ENCODE measurements at regions not wholly inside any gene's neighbourhood (a gene's known extent, or its start where the extent isn't known, plus 50 kb on each side); places are given as distances from the start of the nearest gene placed in this dataset.

- DNase-seq: no peak
Measured at GRCh38 chr5:2329741-2330140, 421.7 kb downstream of the IRX2 start.

- DNase-seq: no peak
Measured at GRCh38 chr5:2326601-2327000, 424.9 kb downstream of the IRX2 start.

GRCh38 chr5:2324788-2325187, 426.7 kb downstream of the IRX2 start:
- no peak for DNase-seq

GRCh38 chr5:2320611-2321010, 430.9 kb downstream of the IRX2 start:
- DNase-seq: no peak

- DNase-seq: no peak
Measured at GRCh38 chr5:2317540-2317939, 433.9 kb downstream of the IRX2 start.

DNA sequence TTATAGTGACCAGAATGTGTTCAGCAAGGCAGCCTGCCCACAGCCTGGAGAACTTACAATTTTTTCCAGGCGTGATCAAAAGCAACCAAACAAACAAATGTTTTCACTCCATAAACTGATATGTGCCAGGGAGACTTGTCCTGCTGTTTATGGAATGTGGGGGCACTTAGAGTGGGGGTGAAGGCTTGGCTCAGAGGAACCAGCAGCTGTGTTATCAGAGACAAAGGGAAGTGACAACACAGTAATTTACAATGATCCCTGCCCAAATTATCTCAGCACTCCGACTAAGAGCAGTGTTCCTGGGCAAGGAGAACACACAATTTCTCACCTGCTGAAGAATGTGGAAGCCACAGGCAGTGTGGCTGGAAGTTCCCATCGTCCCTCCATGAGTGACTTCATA, 429.1 kb upstream of the IRX4 start:
- DNase-seq: no peak

DNA sequence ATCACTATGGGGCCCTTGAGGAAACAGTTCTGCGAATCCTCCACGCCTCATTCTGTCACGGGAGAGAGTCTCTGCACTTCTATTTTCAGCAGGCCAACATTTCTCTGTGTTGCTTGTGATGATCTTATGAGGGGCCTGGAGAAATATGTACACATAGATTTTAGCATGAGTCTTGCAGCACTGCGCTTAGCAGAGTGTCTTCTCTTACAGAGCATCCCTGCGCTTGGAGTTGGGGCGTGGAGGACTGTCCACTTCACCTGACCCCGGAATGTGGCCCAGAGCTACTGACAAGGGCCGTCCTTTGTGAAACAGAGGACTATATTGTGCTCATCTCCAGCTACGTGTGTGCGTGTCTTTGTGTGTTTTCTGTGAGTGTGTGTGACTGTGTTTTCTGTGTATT, 428.2 kb upstream of the IRX4 start:
- no peak for DNase-seq

GRCh38 chr5:2307631-2308030, 424.9 kb upstream of the IRX4 start:
- no peak for DNase-seq

GRCh38 chr5:2306711-2307110, 424.0 kb upstream of the IRX4 start:
- no peak for DNase-seq

GRCh38 chr5:2303431-2304100, 420.8 kb upstream of the IRX4 start:
- DNase-seq: no peak

DNA sequence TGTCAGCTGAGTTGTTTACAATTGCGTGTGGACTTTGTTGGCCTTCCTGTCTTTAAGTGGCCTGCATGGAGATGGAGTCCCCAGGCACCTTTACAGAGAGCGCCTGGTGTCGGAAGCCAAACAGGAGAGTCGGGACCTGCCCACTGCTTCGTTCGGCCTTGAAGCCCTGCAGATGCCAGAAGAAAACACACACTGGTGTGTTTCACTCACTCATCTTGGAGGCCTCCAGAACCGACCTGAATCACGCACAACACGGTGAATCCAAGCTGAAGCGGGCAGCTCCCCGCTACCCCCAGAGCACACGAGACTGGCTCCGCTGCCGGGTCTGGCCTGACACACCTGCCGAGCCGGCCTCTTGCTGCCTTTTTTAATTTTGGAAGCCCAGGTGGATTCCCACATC, 419.4 kb upstream of the IRX4 start:
- no peak for DNase-seq

DNA sequence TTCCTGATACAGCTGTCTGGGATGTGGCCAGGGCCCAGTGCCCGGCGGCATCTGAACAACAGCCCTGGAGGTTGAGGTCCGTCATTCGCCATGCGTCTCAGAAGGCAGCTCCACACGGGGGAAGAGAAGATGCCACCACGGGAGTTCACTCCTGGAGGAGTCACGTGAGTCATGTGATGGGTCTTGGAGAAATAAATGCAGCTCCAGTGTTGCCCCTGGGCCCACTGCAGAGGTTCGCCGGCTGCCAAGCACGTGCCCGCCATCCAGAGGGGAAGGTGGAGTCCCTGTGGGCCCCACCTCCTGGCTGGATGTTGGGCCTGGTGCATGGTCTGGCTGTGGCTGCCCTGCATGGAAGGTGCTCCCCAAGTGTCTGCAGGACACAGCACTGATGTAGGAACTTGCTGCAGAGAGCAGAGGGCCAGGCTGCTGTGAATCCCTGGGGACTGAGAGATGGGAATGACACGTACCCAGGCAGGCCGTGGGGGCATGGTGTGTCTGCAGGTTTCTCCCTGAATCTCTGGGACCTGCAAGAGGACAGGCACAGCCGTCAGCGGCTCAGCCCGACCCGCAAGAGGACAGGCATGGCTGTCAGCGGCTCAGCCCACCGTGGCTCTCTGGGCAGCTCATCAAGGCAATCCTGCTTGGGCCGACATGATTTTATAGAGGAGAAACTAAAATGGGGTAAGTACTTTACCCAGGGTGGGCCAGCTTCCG, 418.3 kb upstream of the IRX4 start:
- no peak for DNase-seq

GRCh38 chr5:2300421-2300820, 417.7 kb upstream of the IRX4 start:
- DNase-seq: no peak

- DNase-seq: no peak
Measured at GRCh38 chr5:2299388-2300220, 416.9 kb upstream of the IRX4 start.

GRCh38 chr5:2298781-2299180, 416.1 kb upstream of the IRX4 start:
- no peak for DNase-seq

DNA sequence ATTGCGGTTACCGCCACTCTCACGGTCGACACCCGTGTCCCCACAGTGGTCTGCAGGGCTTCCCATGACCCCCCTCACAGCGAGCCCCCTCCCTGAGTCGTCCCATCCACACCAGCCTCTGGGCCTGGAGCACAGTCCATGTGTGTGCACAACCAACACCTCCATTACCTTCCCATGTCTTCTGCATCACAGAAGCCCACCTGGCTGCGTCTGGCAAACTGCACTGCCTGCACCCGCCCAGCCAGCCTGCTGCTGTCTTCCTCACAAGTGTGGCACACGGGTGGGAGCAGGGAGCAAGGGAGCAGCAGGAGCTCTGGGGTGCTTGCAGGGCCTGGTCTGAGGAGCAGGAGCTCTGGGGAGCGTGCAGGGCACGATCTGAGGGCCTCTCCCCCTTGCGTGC, 415.3 kb upstream of the IRX4 start:
- DNase-seq: no peak

DNA sequence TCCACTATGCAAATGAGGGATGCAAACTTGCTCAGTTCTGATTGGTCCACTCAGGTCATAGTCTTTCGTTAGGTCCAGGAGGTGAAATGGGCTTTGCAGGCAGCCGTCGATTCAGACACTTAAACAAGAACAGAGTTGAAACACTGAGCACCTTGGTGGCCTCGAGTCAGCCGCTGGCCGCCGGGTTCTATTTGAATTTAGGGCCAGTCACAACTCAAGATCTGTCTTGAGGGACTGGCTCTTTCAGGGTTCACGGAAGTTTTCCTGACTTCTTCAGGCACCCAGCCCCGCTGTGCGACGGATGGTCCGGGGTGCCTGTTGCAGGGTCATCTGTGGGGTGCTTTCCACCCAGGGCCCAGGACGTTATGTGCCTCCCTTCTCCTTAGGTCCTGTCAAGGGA, 412.8 kb upstream of the IRX4 start:
- DNase-seq: no peak

- DNase-seq: no peak
Measured at GRCh38 chr5:2293906-2294305, 411.2 kb upstream of the IRX4 start.

DNA sequence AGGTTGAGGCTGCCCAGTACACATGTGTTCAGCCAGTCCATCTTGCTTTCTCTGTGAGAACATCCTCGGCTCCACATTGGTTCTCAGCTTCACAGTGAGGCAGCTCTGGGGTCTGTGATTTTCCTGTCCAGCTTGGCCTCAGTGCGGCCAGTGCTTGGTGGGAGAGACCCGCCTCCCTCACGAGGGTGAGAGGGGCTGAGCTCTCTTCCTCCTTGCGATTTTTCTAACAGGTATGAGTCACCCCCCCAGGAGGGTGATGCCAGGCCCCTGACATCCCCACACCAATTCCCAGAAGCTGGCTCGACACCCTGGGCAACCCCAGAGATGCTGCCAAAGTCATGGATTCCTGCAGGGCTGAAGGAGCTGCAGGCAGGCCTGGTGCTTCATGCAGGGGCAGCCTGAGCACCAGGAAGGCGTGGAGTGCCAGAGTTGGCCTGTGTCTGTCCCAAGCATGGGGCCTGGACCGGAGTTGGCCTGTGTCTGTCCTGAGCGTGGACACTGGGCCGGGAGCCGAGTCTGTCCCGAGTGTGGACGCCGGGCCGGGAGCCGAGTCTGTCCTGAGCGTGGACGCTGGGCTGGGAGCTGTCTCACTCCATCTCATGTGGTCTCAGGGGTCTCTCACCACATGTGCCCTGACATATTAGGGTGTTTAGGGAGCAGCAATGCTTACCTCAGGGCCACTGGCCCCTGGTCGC, 408.6 kb upstream of the IRX4 start:
- DNase-seq: no peak

DNA sequence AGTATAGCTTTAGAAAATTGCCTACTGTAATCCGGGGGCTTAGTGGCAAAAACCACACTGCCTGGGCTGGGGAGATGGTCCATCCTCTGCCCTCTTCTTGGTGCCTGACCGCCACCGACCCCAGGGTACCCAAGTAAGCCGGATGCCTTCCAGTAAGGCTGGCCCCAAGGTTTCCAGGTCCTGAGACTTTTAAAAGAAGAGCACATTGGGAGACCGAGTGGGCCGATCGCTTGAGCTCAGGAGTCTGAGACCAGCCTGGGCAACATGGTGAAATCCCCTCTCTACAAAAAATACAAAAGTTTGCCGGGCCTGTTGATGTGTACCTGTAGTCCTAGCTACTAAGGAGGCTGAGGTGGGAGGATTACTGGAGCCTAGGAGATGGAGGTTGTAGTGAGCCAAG, 406.7 kb upstream of the IRX4 start:
- DNase-seq: no peak

GRCh38 chr5:2288968-2289367, 406.2 kb upstream of the IRX4 start:
- no peak for DNase-seq

- no peak for DNase-seq
Measured at GRCh38 chr5:2288466-2288865, 405.7 kb upstream of the IRX4 start.

DNA sequence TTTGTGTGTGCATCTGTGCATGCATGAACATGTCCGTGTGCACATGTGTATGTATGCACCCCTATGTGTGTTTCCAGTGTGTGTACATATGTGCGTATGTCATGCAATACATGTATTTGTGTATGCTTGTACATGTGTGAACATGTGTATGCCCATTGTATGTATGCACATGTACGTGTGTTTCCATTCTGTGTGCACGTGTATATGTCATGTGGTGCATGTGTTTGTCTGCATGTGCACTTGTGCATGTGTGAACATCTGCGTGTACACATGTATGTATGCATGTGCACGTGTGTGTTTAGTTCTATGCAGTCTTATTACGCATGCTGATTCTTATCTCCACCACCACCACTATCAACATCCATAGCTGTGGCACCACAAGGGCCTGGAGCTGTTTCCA, 403.5 kb upstream of the IRX4 start:
- DNase-seq: no peak
